GM12892 (cell line): ENCODE measurements at regions not wholly inside any gene's neighbourhood (a gene's known extent, or its start where the extent isn't known, plus 50 kb on each side); places are given as distances from the start of the nearest gene placed in this dataset.

Experiments used
- POLR2A ChIP-seq: IDR thresholded peaks from 2 replicates; pipeline ENCODE4 v1.6.1; 2011; ENCODE audit warnings: low read depth, low read length, control low read depth
- POLR2AphosphoS5 ChIP-seq: IDR thresholded peaks from 2 replicates; pipeline ENCODE4 v1.6.1; 2011; ENCODE audit warnings: low read depth, low read length, control low read depth

DNA sequence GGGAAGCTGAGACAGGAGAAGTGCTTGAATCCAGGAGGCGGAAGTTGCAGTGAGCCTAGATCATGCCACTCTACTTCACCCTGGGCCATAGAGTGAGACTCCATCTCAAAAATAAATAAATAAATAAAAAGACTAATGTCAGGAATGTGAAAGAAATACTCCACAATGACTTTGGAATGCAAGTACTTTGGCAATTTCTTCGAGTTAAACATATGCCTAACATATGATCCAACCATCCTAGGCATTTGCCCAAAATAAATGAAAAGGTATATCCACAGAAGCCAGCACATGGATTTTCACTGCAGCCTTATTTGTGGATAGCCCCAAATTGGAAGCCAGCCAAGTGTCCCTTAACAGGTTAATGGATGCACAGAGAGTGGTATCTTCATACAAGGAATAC is 357.9 kb upstream of the TMEM132C start:
- TF ChIP-seq POLR2AphosphoS5 (no peak), POLR2A (no peak)
